K562 (cell line): ENCODE measurements at regions not wholly inside any gene's neighbourhood (a gene's known extent, or its start where the extent isn't known, plus 50 kb on each side); places are given as distances from the start of the nearest gene placed in this dataset.

ENCODE experiments used
- ATAC-seq: fragments of 200-7000 bp; cut with Tn5 transposase; 3 replicates; pipeline ENCODE4 v1.9.1; 2020; ENCODE audit warnings: moderate library complexity
- BruUV-seq: library from RNA; stranded (reverse); fragments of 400-500 nt; replicated peaks from 2 replicates; lab custom pipeline; 2021; lab: Mats Ljungman, UMichigan
- CTCF ChIA-PET: fragments of 300-600 bp; formaldehyde crosslinking; extraction: SDS; loops from one replicate; lab custom pipeline; 2021; ENCODE audit warnings: low intra/inter-chr PET ratio; lab: Yijun Ruan, JAX
- POLR2A ChIA-PET: fragments of 300-600, 350-650 bp; sonication (Branson Sonifier 250); formaldehyde crosslinking; extraction: SDS; loops from one replicate; lab custom pipeline; 2021; ENCODE audit warnings: antibody characterized with exemption, inconsistent platforms; lab: Yijun Ruan, JAX
- DNase-seq, 4 experiments: peaks; one replicate each; pipeline versions ENCODE4 v3.0.0 to v3.0.0-alpha.2; 2011 to 2018; ENCODE audit warnings: low spot score in 3 of 4, mixed read lengths in 3 of 4; ENCODE audit errors: extremely low read depth in 1 of 4
- FAIRE-seq: peaks from 2 replicates; lab custom pipeline; 2011; peaks lifted over from hg19 to GRCh38; lab: Jason Lieb, UNC
- H2AFZ ChIP-seq: 2 replicates; pipeline ENCODE4 v1.6.0; 2011; ENCODE audit warnings: low read depth, low read length, control low read depth, inconsistent platforms
- H3K27ac ChIP-seq: fragments of 200-600 bp; 3 replicates; pipeline ENCODE4 v1.8.0; 2011; ENCODE audit warnings: low read depth, mild to moderate bottlenecking, control low read depth, inconsistent platforms, low read length, moderate library complexity, mixed read lengths; ENCODE audit errors: extremely low read depth
- H3K27me3 ChIP-seq, 2 experiments: fragments of 300-600 bp in 1 of 2; 2 replicates in 1 of 2; 3 replicates in 1 of 2; pipeline versions ENCODE4 v1.6.0 to v1.8.0; 2011; ENCODE audit warnings: inconsistent platforms in 2 of 2, low read length in 2 of 2, mild to moderate bottlenecking in 1 of 2, mixed read lengths in 1 of 2, moderate library complexity in 1 of 2; ENCODE audit not compliant: control insufficient read depth in 2 of 2, insufficient read depth in 2 of 2
- H3K36me3 ChIP-seq: fragments of 300-600 bp; 3 replicates; pipeline ENCODE4 v1.8.0; 2011; ENCODE audit warnings: mild to moderate bottlenecking, low read length, inconsistent platforms; ENCODE audit not compliant: control insufficient read depth, insufficient read depth
- H3K4me1 ChIP-seq, 2 experiments: fragments of 200-600 bp in 1 of 2; replicated peaks in 1 of 2; 2 replicates in 1 of 2; 3 replicates in 1 of 2; pipeline versions ENCODE4 v1.5.1 to v1.8.0; 2011; ENCODE audit warnings: inconsistent platforms in 2 of 2, low read length in 2 of 2, mild to moderate bottlenecking in 1 of 2, mixed read lengths in 1 of 2, moderate library complexity in 1 of 2; ENCODE audit not compliant: control insufficient read depth in 2 of 2, insufficient read depth in 2 of 2
- H3K4me2 ChIP-seq: 2 replicates; pipeline ENCODE4 v1.6.1; 2011; ENCODE audit warnings: low read length, control low read depth, inconsistent platforms, mixed read lengths; ENCODE audit not compliant: insufficient read depth
- H3K4me3 ChIP-seq: fragments of 200-600 bp; sonication (generic), shearing (Covaris generic); 2 replicates; pipeline ENCODE4 v1.5.1; 2016; ENCODE audit warnings: control low read depth, inconsistent platforms
- H3K79me2 ChIP-seq: fragments of 200-600 bp; 3 replicates; pipeline ENCODE4 v1.8.0; 2011; ENCODE audit warnings: low read length, inconsistent platforms; ENCODE audit not compliant: control insufficient read depth, insufficient read depth
- H3K9ac ChIP-seq, 2 experiments: 2 replicates each; pipeline versions ENCODE4 v1.6.0 to v1.6.1; 2011; ENCODE audit warnings: low read depth in 2 of 2, low read length in 2 of 2, control low read depth in 1 of 2, inconsistent platforms in 1 of 2, mild to moderate bottlenecking in 1 of 2, mixed read lengths in 1 of 2; ENCODE audit not compliant: insufficient read depth in 1 of 2
- H3K9me1 ChIP-seq: one replicate; pipeline ENCODE4 v1.6.0; 2011; ENCODE audit warnings: inconsistent platforms, mild to moderate bottlenecking, low read length, moderate library complexity; ENCODE audit not compliant: control insufficient read depth, insufficient read depth
- H3K9me3 ChIP-seq: replicated peaks from 2 replicates; pipeline ENCODE4 v1.5.1; 2011; ENCODE audit warnings: low read depth, low read length, inconsistent platforms; ENCODE audit not compliant: control insufficient read depth, insufficient read depth
- H4K20me1 ChIP-seq: replicated peaks from 2 replicates; pipeline ENCODE4 v1.6.1; 2011; ENCODE audit warnings: low read length, inconsistent platforms, mixed read lengths; ENCODE audit not compliant: control insufficient read depth, insufficient read depth
- ATF1 ChIP-seq, 2 experiments: fragments of 450-650 bp in 1 of 2; IDR thresholded peaks; 2 replicates each; pipeline ENCODE4 v1.6.1; 2016; ENCODE audit warnings: missing compliant biosample characterization in 1 of 2, missing genetic modification characterization in 1 of 2
- CBX5 ChIP-seq: IDR thresholded peaks from 2 replicates; pipeline ENCODE4 v1.6.1; 2014; ENCODE audit warnings: low read depth, borderline replicate concordance
- CC2D1A ChIP-seq: fragments of 450-650 bp; IDR thresholded peaks from 2 replicates; pipeline ENCODE4 v1.6.1; 2017; ENCODE audit warnings: mild to moderate bottlenecking
- CTBP1 ChIP-seq: fragments of 450-650 bp; IDR thresholded peaks from 2 replicates; pipeline ENCODE4 v1.6.1; 2016; ENCODE audit warnings: borderline replicate concordance
- DPF2 ChIP-seq: fragments of 450-650 bp; IDR thresholded peaks from 2 replicates; pipeline ENCODE4 v1.6.1; 2016
- GTF2F1 ChIP-seq: IDR thresholded peaks from 2 replicates; pipeline ENCODE4 v1.6.1; 2011; ENCODE audit warnings: low read depth, low read length, improper control_type of control experiment
- MAX ChIP-seq: sonication (generic); formaldehyde crosslinking; IDR thresholded peaks from 2 replicates; pipeline ENCODE4 v1.9.0; 2022; ENCODE audit warnings: mild to moderate bottlenecking, missing genetic modification reagents
- NCOA6 ChIP-seq: fragments of 450-650 bp; IDR thresholded peaks from 2 replicates; pipeline ENCODE4 v1.6.1; 2017; ENCODE audit warnings: mild to moderate bottlenecking
- PRMT5 ChIP-seq: sonication (generic); formaldehyde crosslinking; IDR thresholded peaks from 2 replicates; pipeline ENCODE4 v1.5.0; 2020; ENCODE audit warnings: missing genetic modification reagents
- RCOR1 ChIP-seq, 2 experiments: IDR thresholded peaks; 2 replicates each; pipeline ENCODE4 v1.6.1; 2012; ENCODE audit warnings: low read depth in 2 of 2, low read length in 2 of 2, borderline replicate concordance in 1 of 2, improper control_type of control experiment in 1 of 2
- RFX1 ChIP-seq: fragments of 450-650 bp; IDR thresholded peaks from 2 replicates; pipeline ENCODE4 v1.6.1; 2016; ENCODE audit warnings: mild to moderate bottlenecking, moderate library complexity
- TCF15 ChIP-seq: fragments of 250-450 bp; sonication (Bioruptor Pico); IDR thresholded peaks from 2 replicates; pipeline ENCODE4 v1.8.0; 2022; ENCODE audit warnings: moderate library complexity, mild to moderate bottlenecking, inconsistent platforms
- ZBTB7A ChIP-seq: IDR thresholded peaks from 2 replicates; pipeline ENCODE4 v1.6.1; 2011; ENCODE audit warnings: low read depth, mild to moderate bottlenecking, low read length, moderate library complexity, borderline replicate concordance; ENCODE audit not compliant: control insufficient read depth
- ZNF124 ChIP-seq: sonication (generic); formaldehyde crosslinking; IDR thresholded peaks from 2 replicates; pipeline ENCODE4 v1.8.1; 2022; ENCODE audit warnings: missing genetic modification reagents
- ZNF274 ChIP-seq: IDR thresholded peaks from 2 replicates; pipeline ENCODE4 v1.6.1; 2011; ENCODE audit warnings: low read depth, mild to moderate bottlenecking, low read length, moderate library complexity, borderline replicate concordance
- WGBS: fragments of 100-300 bp; shearing (Covaris generic); methylation state at CpG from one replicate; pipeline ENCODE4 v1.1.6; 2016; ENCODE audit warnings: low coverage, mixed read lengths; ENCODE audit not compliant: insufficient coverage; ENCODE audit errors: missing lambda C conversion rate; 5-methylcytosine and 5-hydroxymethylcytosine counted together
- in situ Hi-C: fragments of 300-500 bp; cut with MboI; formaldehyde crosslinking; loops from 4 replicates; pipeline ENCODE4 v1.15.0; 2018; ENCODE audit warnings: inconsistent platforms, mixed read lengths
- intact Hi-C: fragments of 100-400 bp; cut with micrococcal nuclease; formaldehyde crosslinking; loops from 2 replicates; pipeline ENCODE4 v1.14.2; 2022
- TF ChIP-seq, protein P1 (sequence below): sonication (generic); formaldehyde crosslinking; IDR thresholded peaks from 2 replicates; pipeline ENCODE4 v1.8.0; 2022; ENCODE audit warnings: missing genetic modification reagents, mild to moderate bottlenecking, moderate library complexity, borderline replicate concordance
- TF ChIP-seq, protein P2 (sequence below): fragments of 200-800 bp; sonication (Bioruptor generic); IDR thresholded peaks from 2 replicates; pipeline ENCODE4 v1.6.1; 2017; ENCODE audit warnings: missing genetic modification characterization, missing compliant biosample characterization
- TF ChIP-seq, protein P3 (sequence below): fragments of 450-650 bp; formaldehyde crosslinking; IDR thresholded peaks from 2 replicates; pipeline ENCODE4 v1.4.0; 2020; ENCODE audit warnings: mild to moderate bottlenecking, mixed read lengths

DNA sequence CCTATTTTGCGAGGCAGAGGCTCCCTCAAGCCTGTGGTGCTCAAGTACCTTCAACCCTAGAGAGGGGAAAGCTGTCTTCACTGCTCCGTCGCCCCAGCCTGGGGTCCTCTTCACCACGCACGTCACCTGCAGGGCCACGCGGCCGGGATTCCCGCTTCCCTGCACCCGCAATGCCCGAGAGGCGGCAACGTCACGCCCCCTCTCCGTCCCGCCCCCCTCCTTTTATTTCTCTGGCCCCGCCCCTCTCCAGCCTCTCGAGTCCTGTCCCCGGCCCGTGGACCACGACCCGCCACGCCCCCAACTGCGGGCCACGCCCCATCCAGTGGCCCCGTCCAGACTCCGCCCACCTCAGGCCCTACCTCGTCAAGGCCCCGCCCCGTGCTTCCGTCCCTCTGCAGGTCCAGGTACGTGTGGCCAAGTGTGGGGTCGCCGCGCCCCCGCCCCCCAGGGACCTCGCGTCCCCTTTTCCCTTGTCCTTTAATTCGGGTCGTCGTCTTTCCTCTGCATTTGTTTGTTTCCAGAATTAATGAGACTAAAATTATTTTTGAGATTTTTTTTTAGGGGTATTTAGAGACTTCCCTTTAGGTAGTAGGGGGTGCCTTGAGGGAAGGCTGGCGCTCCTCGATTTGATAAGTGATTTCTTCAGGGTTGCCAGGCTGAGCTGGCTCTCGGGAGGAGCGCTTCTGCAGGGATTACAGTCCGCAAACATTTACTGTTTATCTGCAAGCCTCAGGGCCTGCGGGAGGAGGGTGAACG, 69.8 kb upstream of the BAIAP2L1 start:
- Histone ChIP-seq H3K4me3 (no peak overlapping the region), H3K9me3 (no peaks in the 10 kb centered on the region), H3K27ac (no peak overlapping the region), H2AFZ (peak overlapping the region; percentile 81), H3K27me3 (peaks cover 5 to 8% of the 10 kb centered on the region in 2 experiments; a peak in 2 of 5 replicates), H3K9me1 (no peaks in the 10 kb centered on the region), H3K79me2 (no peaks in the 10 kb centered on the region), H3K36me3 (no peaks in the 10 kb centered on the region), H3K9ac (no peak overlapping the region), H3K4me1 (peaks cover 0 to 11% of the 10 kb centered on the region in 2 experiments; a peak in 2 of 5 replicates), H4K20me1 (no peaks in the 10 kb centered on the region), H3K4me2 (peak overlapping the region; percentile 65)
- BruUV-seq, result no TSS peak
- 13% methylated on average over 27 of the region's 48 CpGs for WGBS
- FAIRE-seq, result no peak
- ChIA-PET POLR2A (interaction anchor here (0.6 to 0.7 kb wide), 2 partner anchors 17 to 139 kb away, joined by 3 read pairs; no protein-coding TSS in a partner anchor), CTCF (no interaction called here)
- in situ Hi-C loops, result no loop called here
- peak; percentile 100 for ATAC-seq
- DNase-seq, result peak; percentile 86 to 100 (median 98)
- intact Hi-C loops, result no loop called here
- TF ChIP-seq ZNF124, result no peak
- peak; percentile 55; the same call in 1 of the 2 replicates for TF ChIP-seq ZBTB7A
- TF ChIP-seq, protein P1, sequence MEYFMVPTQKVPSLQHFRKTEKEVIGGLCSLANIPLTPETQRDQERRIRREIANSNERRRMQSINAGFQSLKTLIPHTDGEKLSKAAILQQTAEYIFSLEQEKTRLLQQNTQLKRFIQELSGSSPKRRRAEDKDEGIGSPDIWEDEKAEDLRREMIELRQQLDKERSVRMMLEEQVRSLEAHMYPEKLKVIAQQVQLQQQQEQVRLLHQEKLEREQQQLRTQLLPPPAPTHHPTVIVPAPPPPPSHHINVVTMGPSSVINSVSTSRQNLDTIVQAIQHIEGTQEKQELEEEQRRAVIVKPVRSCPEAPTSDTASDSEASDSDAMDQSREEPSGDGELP (CRISPR knock-in tag), result no peak
- TF ChIP-seq RCOR1 (IDR thresholded peaks at IDR 0.05; ENCODE audit: borderline replicate concordance in 1 of 2, low read depth in 2 of 2, low read length in 2 of 2), result no peak
- TF ChIP-seq CBX5, result no peak
- TF ChIP-seq CTBP1, result no peak
- TF ChIP-seq NCOA6, result no peak
- no peak for TF ChIP-seq GTF2F1
- no peak for TF ChIP-seq TCF15 (CRISPR knock-in tag)
- TF ChIP-seq CC2D1A, result no peak
- TF ChIP-seq ZNF274, result no peak
- TF ChIP-seq MAX (CRISPR knock-in tag), result peak; percentile 56
- TF ChIP-seq, protein P2, sequence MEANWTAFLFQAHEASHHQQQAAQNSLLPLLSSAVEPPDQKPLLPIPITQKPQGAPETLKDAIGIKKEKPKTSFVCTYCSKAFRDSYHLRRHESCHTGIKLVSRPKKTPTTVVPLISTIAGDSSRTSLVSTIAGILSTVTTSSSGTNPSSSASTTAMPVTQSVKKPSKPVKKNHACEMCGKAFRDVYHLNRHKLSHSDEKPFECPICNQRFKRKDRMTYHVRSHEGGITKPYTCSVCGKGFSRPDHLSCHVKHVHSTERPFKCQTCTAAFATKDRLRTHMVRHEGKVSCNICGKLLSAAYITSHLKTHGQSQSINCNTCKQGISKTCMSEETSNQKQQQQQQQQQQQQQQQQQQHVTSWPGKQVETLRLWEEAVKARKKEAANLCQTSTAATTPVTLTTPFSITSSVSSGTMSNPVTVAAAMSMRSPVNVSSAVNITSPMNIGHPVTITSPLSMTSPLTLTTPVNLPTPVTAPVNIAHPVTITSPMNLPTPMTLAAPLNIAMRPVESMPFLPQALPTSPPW (CRISPR knock-in tag), result 0 out of 2 replicates have a peak, but pooled peaks have one; percentile 46
- TF ChIP-seq, protein P3, sequence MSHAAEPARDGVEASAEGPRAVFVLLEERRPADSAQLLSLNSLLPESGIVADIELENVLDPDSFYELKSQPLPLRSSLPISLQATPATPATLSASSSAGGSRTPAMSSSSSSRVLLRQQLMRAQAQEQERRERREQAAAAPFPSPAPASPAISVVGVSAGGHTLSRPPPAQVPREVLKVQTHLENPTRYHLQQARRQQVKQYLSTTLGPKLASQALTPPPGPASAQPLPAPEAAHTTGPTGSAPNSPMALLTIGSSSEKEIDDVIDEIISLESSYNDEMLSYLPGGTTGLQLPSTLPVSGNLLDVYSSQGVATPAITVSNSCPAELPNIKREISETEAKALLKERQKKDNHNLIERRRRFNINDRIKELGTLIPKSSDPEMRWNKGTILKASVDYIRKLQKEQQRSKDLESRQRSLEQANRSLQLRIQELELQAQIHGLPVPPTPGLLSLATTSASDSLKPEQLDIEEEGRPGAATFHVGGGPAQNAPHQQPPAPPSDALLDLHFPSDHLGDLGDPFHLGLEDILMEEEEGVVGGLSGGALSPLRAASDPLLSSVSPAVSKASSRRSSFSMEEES (CRISPR knock-in tag), result no peak
- TF ChIP-seq RFX1, result no peak
- no peak for TF ChIP-seq PRMT5 (CRISPR knock-in tag)
- TF ChIP-seq ATF1 (CRISPR knock-in tag; IDR thresholded peaks at IDR 0.05), result no peak
- peak; percentile 32; the same call in 1 of the 2 replicates for TF ChIP-seq ATF1 (tag; IDR thresholded peaks at IDR 0.05)
- no peak for TF ChIP-seq DPF2
